GM19468 (cell line): ENCODE measurements at regions not wholly inside any gene's neighbourhood (a gene's known extent, or its start where the extent isn't known, plus 50 kb on each side); places are given as distances from the start of the nearest gene placed in this dataset.

Source experiments
- ATAC-seq: cut with Tn5 transposase; IDR thresholded peaks from one replicate; pipeline ENCODE4 v1.9.1; 2021; ENCODE audit warnings: mild to moderate bottlenecking, moderate library complexity, moderate number of reproducible peaks; ENCODE audit not compliant: unreplicated experiment; ENCODE audit errors: extremely low read depth

DNA sequence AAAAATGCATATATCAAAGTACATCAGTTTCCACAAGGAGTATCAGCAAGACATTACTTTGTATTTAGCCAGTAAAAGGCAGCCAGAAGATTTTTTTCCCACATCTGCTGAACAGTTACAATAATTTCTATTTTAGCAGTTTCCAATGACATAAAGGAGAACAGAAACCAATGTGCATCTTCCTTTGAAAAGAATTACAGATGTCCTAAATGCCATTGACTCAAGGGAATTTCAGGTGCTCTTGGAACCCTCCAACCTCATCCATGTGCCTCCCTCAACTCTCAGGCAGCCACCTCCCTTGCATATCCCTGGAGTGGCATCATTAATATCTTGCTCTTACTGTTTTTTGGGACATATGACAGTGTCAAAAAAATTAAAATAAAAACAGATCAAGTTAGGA is 62.2 kb upstream of the ST8SIA1 start:
- no peak for ATAC-seq

DNA sequence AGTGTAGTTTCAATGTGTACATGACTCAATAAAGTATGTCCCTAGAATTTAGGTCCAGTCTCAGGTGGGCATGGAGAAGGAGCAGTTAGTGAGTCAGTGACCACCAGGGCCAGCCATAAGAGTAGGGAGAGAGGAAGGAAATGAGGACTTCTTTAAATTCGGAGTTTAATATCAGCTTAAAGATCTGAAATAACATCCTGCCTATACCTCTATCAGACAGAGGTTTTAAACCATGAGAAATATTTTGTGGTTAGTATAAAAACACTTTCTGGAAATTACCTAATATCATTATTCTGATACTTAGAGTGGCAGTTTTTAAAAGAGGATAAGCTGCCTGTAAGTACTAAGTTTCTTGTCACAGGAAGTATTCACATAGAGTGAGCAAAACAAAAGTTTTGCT is 61.7 kb upstream of the ST8SIA1 start:
- ATAC-seq: peak; percentile 27

DNA sequence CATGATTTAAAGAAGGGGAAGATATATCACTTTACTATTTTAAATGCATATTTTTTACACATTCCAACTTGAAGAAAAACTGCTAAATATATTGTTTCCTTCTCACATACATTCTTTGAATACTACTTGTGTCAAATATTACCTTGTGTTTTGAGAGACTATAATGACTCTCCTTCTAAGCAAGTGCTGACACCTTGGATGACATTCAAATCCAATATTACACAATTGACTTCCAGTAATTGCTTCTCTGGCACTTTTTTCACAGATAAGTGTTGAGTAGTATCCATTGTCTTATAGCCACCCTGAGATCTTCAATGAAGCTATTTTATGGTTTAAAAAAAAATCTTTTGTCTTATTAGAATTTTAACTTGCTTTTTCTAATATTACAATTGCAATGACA is 61.2 kb upstream of the ST8SIA1 start:
- no peak for ATAC-seq
